OCI-LY7 (cell line): ENCODE measurements at regions not wholly inside any gene's neighbourhood (a gene's known extent, or its start where the extent isn't known, plus 50 kb on each side); places are given as distances from the start of the nearest gene placed in this dataset.

Source experiments
- BruUV-seq: library from RNA; stranded (reverse); fragments of 400-500 nt; replicated peaks from 2 replicates; lab custom pipeline; 2021; lab: Mats Ljungman, UMichigan
- CTCF ChIA-PET: fragments of 300-600 bp; sonication (Branson Sonifier 250); formaldehyde crosslinking; loops from one replicate; lab custom pipeline; 2022; ENCODE audit warnings: antibody characterized with exemption; ENCODE audit not compliant: unreplicated experiment; lab: Charles Lee
- POLR2A ChIA-PET: fragments of 300-600 bp; sonication (Branson Sonifier 250); formaldehyde crosslinking; loops from one replicate; lab custom pipeline; 2022; ENCODE audit warnings: antibody characterized with exemption; lab: Charles Lee
- DNase-seq: peaks from one replicate; pipeline ENCODE4 v3.0.0-alpha.2; 2015; ENCODE audit warnings: low spot score
- H2AFZ ChIP-seq: fragments of 200-600 bp; sonication (generic), shearing (Covaris generic); 2 replicates; pipeline ENCODE4 v1.6.1; 2014; ENCODE audit warnings: mild to moderate bottlenecking, antibody characterized with exemption, low read length, moderate library complexity
- H3K27ac ChIP-seq: fragments of 200-600 bp; sonication (generic); 2 replicates; pipeline ENCODE4 v1.5.1; 2014; ENCODE audit warnings: mixed run types, low read depth, mild to moderate bottlenecking, moderate library complexity, low read length, inconsistent platforms; ENCODE audit not compliant: poor library complexity, severe bottlenecking
- H3K36me3 ChIP-seq: fragments of 200-600 bp; sonication (generic); 2 replicates; pipeline ENCODE4 v1.6.1; 2014; ENCODE audit warnings: mild to moderate bottlenecking, antibody characterized with exemption, low read length, moderate library complexity, mixed read lengths; ENCODE audit not compliant: insufficient read depth
- H3K4me1 ChIP-seq: fragments of 200-600 bp; sonication (generic); 2 replicates; pipeline ENCODE4 v1.5.1; 2014; ENCODE audit warnings: mild to moderate bottlenecking, low read length; ENCODE audit not compliant: insufficient read depth, poor library complexity, severe bottlenecking
- H3K4me2 ChIP-seq: fragments of 200-600 bp; sonication (generic); 2 replicates; pipeline ENCODE4 v1.6.1; 2014; ENCODE audit warnings: mild to moderate bottlenecking, low read length
- H3K4me3 ChIP-seq: fragments of 200-600 bp; sonication (generic); 2 replicates; pipeline ENCODE4 v1.5.1; 2014; ENCODE audit warnings: mild to moderate bottlenecking, low read depth, low read length; ENCODE audit not compliant: poor library complexity, severe bottlenecking
- H3K79me2 ChIP-seq: fragments of 200-600 bp; sonication (generic); 2 replicates; pipeline ENCODE4 v1.6.1; 2016; ENCODE audit warnings: low read depth, mild to moderate bottlenecking, low read length, moderate library complexity, mixed read lengths; ENCODE audit not compliant: insufficient read depth
- H3K9me2 ChIP-seq: fragments of 200-600 bp; sonication (generic); 2 replicates; pipeline ENCODE4 v1.6.1; 2016; ENCODE audit warnings: mild to moderate bottlenecking, low read length, mixed read lengths; ENCODE audit not compliant: insufficient read depth
- H3K9me3 ChIP-seq: fragments of 200-600 bp; sonication (generic); 2 replicates; pipeline ENCODE4 v1.6.1; 2014; ENCODE audit warnings: mild to moderate bottlenecking, mixed run types, low read length, mixed read lengths
- H4K20me1 ChIP-seq: fragments of 200-600 bp; sonication (generic); 2 replicates; pipeline ENCODE4 v1.6.1; 2014; ENCODE audit warnings: mild to moderate bottlenecking, antibody characterized with exemption, low read length, moderate library complexity, mixed read lengths; ENCODE audit not compliant: insufficient read depth
- CTCF ChIP-seq: fragments of 200-600 bp; sonication (generic); conservative IDR thresholded peaks from 2 replicates; pipeline ENCODE4 v1.5.1; 2014; ENCODE audit warnings: mild to moderate bottlenecking, antibody characterized with exemption, low read length, moderate library complexity, mixed read lengths
- EZH2phosphoT487 ChIP-seq: fragments of 200-600 bp; sonication (generic); IDR thresholded peaks from 2 replicates; pipeline ENCODE4 v1.6.1; 2018; ENCODE audit warnings: low read depth, borderline replicate concordance, mild to moderate bottlenecking, mixed run types, antibody characterized with exemption, low read length, moderate library complexity, mixed read lengths
- intact Hi-C: fragments of 100-400 bp; cut with micrococcal nuclease; formaldehyde crosslinking; loops from one replicate; pipeline ENCODE4 v1.10.0; 2022; ENCODE audit not compliant: unreplicated experiment

- H3K9me2 ChIP-seq: no peaks in the 10 kb centered on the region
- no peaks in the 10 kb centered on the region for H3K9me3 ChIP-seq
- intact Hi-C loops: no loop called here
- no peak overlapping the region for H3K4me3 ChIP-seq
- BruUV-seq: no TSS peak
- no peaks in the 10 kb centered on the region for H3K36me3 ChIP-seq
- TF ChIP-seq EZH2phosphoT487: no peak
- no peak for TF ChIP-seq CTCF
- no peaks in the 10 kb centered on the region for H4K20me1 ChIP-seq
- no peak overlapping the region for H3K4me2 ChIP-seq
- CTCF ChIA-PET: no interaction called here
- H2AFZ ChIP-seq: no peak overlapping the region
- H3K79me2 ChIP-seq: no peaks in the 10 kb centered on the region
- DNase-seq: no peak
- no peaks in the 10 kb centered on the region for H3K4me1 ChIP-seq
- H3K27ac ChIP-seq: no peak overlapping the region
- POLR2A ChIA-PET: no interaction called here
Measured at GRCh38 chr3:21036888-21037287, 714.1 kb downstream of the ZNF385D start.

DNA sequence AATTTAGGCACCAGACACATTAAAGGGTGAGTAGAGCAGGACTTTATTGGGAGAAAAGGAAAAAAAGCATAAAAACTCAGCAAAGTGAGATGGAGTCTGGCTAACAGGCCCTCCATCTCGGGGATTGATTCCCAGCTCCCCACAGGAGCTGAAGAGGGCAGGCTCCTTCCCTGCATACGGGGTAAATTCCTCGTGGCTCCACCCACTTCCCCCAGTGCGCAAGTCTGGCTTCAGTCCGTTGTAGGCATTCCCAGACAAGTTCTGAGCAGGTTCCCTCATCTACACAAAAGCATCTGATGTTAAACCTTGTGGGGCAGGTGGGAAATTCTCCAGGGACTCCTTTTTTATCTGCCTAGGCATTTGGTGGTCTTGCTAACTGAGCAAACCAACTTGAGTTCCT lies 722.6 kb downstream of the ZNF385D start:
- TF ChIP-seq CTCF: no peak
- no peak for TF ChIP-seq EZH2phosphoT487
- Histone ChIP-seq H2AFZ (no peak overlapping the region), H3K9me3 (no peaks in the 10 kb centered on the region), H3K4me2 (no peak overlapping the region), H3K27ac (no peak overlapping the region), H3K4me3 (no peak overlapping the region), H3K4me1 (no peaks in the 10 kb centered on the region), H3K36me3 (no peaks in the 10 kb centered on the region), H4K20me1 (no peaks in the 10 kb centered on the region), H3K79me2 (no peaks in the 10 kb centered on the region), H3K9me2 (no peaks in the 10 kb centered on the region)
- no peak for DNase-seq
- ChIA-PET POLR2A (interaction anchor here (0.6 to 0.7 kb wide), 2 partner anchors 232 to 652 kb away, joined by 3 read pairs; no protein-coding TSS in a partner anchor), CTCF (no interaction called here)
- intact Hi-C loops: no loop called here
- BruUV-seq: no TSS peak

GRCh38 chr3:21024563-21024962 lies 726.4 kb downstream of the ZNF385D start:
- H3K9me3 ChIP-seq: no peaks in the 10 kb centered on the region
- ChIA-PET CTCF (no interaction called here), POLR2A (no interaction called here)
- H3K9me2 ChIP-seq: no peaks in the 10 kb centered on the region
- BruUV-seq: no TSS peak
- H3K79me2 ChIP-seq: no peaks in the 10 kb centered on the region
- no peak for DNase-seq
- H4K20me1 ChIP-seq: no peaks in the 10 kb centered on the region
- TF ChIP-seq CTCF (no peak), EZH2phosphoT487 (no peak)
- H3K4me3 ChIP-seq: no peak overlapping the region
- intact Hi-C loops: no loop called here
- H3K4me1 ChIP-seq: no peaks in the 10 kb centered on the region
- no peak overlapping the region for H3K4me2 ChIP-seq
- H2AFZ ChIP-seq: no peak overlapping the region
- no peak overlapping the region for H3K27ac ChIP-seq
- no peaks in the 10 kb centered on the region for H3K36me3 ChIP-seq
